Fibroblast of skin of right biceps (primary cell): ENCODE measurements at regions not wholly inside any gene's neighbourhood (a gene's known extent, or its start where the extent isn't known, plus 50 kb on each side); places are given as distances from the start of the nearest gene placed in this dataset.
"Not testable (repeated sequence)": the region's sequence is repeated elsewhere in the genome, so short reads cannot be mapped to it uniquely, and the experiment has no call there.

ENCODE experiments used
- DNase-seq: peaks from one replicate; pipeline ENCODE4 v3.0.0-alpha.2; 2013

DNA sequence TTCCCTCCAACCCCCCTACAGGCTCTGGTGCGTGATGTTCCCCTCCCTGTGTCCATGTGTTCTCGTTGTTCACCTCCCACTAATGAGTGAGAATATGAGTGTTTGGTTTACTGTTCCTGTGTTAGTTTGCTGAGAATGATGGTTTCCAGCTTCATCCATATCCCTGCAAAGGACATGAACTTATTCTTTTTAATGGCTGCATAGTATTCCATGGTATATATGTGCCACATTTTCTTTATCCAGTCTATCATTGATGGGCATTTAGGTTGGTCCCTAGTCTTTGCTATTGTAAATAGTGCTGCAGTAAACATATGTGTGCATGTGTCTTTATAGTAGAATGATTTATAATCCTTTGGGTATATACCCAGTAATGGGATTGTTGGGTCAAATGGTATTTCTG, 175.5 kb upstream of the DTNA start:
- DNase-seq = not testable (repeated sequence)

DNA sequence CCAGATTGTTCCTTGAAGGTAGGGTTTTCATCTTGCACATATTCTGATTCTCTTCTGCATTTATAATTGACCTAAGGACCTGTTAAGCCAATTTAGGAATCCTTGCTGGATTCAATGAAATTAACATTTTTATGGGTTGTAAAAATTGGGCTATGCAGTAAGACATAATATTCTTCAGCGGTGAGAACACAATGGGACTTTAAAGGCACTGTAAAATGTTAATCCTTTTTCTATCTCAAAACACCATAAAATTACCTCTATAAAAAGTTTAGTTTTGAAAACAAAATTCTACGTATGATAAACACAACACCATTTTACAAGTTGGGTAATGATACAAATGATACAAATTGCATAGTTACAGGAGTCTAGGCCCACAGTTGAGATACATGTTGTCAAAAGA, 169.2 kb upstream of the DTNA start:
- no peak for DNase-seq

DNA sequence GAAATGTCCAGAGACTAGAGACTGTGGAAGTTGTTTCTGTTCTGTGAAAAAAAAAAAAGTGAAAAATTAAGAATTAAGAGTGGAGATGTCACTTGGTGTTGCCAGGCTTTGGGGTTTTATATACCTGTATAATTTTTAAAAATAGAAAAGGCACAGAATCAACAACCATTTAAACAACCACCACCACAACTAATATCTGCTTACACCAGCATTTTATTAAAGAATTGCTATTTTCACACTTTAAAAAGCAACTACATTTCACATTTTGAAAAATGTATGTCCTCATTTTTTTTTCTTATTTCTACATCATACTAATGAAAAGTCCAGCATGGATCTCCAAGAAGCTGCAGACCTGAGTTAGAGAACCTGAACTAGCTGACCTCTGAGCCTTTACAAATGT, 167.5 kb upstream of the DTNA start:
- DNase-seq = no peak

DNA sequence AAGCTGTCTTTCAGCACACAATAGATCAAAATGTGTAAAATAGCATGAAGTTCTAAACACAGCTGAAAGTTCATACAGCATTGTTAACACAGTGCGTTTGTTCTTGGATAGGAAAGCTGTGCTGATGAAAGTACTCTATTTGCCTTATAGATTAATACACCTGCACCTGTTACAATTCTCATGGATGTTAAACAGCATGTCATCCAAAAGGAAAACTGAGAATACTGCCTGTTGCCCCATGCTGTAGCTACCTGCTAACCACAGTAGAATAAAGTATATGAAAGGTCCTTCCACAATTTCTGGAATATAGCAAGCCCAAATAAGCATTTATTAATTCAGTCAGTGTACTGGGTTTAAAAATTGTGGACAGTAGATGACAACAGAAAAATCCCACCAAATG, 166.7 kb upstream of the DTNA start:
- DNase-seq = no peak

DNA sequence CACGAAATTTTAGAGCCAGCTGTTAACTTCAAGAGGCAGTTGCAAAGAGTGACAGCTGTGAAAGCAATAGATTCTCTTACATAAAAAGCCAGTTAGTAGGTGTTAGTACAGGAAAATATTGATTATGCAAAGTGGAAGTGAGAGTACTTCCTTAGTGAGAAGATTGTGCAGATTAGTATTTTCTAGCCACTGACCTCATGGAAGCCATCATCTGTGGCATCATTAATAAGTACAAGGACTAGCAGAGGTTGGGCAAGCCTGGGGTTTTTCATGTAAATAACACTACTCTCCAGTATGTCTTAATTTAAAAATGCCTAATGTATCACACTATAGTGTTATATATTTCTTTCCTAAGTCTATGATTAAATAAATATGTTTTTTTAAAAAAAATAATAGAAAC, 166.2 kb upstream of the DTNA start:
- no peak for DNase-seq

DNA sequence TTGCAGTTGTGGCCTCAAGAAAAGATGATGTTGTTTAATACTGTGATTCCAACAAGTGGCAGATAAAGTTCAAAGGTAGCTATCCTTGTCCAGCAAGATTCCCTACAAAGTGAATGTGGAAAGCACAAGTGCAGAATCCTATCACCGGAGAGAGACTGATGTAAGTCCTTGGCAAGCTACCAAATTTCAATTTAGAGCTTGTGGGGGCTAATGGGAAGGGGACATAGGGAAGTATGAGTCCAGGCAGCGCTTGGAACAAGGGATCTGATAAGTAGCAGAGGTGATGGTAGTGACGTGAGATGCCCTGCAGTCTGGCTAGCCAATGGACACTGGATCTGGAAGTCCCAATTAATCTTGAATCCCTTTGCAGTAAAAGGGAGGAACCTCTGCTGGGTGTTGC, 165.2 kb upstream of the DTNA start:
- no peak for DNase-seq

DNA sequence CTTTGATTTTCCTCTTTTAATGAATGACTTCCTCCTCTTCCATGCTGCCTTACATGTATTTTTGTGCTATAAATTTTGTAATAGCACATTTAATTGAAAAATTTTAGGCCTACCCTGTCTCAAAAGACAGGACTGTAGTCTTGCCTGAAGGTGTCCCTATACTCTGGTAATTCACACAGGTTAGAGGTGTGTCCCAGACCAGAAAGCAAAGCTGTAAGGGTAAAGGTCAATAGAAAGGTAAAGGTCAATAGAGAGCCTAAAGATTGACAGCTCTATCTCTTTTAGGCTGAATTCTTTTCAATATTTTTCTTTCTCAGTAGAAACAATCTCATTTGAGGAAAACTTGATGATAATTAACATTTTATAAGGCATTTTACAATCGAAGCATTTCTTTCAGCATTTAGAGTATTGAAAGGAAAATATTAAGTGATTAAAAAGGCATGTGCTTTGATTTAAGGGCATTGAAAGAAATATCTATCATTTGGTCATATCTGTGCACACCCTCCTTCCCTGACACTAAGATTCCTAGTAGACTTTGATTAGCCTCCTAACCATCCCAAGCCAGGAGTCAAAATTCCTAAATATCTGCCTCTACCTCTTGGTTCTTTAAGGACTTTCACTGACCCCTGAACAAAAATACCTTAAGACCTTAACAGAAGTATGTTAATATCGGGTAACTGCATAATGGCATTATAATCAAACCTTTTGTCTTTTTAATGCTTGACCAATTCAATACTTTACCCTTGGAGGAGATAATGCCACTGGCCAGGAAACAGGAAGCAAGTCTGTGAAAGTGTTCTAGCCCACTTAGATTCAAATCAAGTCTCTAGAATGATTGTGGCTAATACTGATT, 161.8 kb upstream of the DTNA start:
- DNase-seq = no peak

DNA sequence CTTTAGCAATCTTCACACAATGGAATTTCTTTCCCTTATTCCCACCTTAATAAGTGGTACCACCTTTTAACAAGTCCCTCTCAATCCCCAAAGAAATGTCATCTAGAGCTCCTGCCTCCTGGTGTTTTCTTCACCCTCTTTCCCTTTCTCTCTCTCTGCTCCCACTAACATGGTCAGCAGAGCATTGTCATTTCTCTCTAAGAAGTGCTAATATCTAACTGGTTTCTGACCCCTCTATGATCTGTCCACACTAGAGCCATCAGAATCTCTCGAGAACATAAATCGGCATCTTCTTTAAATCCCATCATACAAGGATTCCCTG, 161.2 kb upstream of the DTNA start:
- no peak for DNase-seq

DNA sequence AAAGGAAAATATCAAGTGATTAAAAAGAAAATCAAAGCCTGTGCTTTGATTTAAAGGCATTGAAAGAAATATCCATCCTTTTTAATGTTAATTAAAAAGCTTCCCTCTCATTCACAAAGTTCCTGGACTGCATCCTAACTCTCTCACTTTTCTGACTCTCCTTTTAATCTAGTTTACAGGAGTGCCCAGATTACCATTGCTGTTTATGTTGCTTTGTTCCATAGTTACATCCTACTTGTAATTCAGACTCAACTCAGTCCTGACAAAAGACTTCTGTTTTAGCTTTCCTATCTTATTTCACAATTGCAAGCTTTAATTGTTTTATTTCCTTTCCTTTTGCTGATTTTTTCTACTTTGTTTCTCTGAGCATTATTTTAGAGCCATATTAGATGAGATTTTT, 160.7 kb upstream of the DTNA start:
- no peak for DNase-seq

DNA sequence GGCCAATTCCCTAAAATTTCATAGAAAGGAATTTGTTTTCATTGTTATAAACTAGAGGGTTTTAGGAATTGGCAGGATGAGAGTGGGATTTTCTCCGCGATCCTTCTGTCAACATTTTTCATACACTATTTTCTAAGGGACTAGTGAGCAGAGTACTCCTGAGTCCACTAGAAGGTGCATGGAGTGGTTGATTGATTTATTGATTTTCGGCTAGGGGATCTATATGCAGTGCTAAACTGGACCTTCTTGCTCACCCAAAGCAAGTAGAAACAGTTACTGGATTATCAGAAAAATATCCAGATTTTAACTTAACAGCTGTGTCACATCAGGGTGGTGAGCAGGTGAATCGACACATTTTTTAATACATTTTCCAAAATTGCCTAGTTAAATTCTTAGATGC, 159.9 kb upstream of the DTNA start:
- no peak for DNase-seq

DNA sequence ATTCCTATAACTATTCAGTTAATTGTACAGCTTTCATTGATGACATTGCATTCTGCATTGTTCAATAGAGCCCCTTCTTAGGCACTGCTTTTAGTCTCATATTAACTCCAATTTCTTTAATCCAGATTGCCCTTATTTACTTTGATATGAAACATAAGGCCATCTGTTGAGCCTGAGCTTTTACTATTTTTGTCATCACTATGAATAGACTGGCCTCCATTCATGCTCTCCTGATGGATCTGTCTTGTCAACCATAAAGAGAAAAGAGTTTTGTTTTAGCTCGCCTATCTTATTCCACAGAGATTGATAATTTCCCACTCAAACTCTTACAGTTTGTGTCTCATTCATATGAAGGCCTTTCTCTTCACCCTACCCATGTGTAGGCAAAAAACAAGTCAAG, 159.2 kb upstream of the DTNA start:
- no peak for DNase-seq

DNA sequence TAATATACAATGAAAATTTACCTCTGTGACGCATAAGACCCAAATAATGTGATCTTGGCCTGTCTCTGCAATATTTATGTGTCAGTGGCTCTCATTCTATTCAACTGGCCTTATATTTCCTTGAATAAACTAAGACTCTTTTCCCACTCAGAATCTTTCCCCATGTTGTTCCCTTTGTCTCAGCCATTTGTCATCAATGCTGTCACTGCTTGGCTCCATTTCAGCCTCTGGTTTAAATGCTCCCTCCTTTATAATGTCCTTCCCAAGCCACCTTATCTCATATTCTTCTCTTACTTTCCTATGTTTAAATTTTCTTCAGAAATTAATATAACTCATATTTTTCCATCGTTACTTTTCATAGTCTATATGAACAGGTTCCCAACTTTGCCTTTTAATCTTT, 158.3 kb upstream of the DTNA start:
- no peak for DNase-seq

DNA sequence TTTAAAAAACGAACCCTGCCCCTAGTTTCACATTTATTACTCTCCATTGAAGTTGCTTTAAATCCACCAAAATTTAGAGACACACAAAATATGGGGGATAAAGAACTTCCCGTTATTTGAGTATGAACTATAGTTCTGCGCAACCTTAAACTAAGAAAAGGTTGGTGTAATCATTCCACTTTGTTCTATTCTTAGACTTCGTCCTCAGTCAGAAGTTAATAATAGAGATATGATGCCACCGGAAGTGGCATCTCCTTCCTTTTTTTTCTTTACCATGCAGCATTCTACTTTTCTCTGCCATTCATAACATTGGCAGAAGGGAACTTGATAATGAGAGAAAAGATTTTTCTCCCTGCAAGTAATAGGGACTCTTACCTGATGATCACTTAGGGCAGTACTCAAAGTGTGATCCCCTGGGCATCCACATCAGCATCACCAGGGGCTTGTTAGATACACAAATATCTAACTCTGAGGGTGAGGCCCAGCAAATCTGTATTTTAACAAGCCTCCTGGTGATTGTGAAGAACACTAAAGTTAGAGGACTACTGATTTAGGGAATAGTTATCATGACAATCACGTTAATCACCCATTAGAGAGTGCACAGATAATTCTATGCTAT, 147.7 kb upstream of the DTNA start:
- no peak for DNase-seq

DNA sequence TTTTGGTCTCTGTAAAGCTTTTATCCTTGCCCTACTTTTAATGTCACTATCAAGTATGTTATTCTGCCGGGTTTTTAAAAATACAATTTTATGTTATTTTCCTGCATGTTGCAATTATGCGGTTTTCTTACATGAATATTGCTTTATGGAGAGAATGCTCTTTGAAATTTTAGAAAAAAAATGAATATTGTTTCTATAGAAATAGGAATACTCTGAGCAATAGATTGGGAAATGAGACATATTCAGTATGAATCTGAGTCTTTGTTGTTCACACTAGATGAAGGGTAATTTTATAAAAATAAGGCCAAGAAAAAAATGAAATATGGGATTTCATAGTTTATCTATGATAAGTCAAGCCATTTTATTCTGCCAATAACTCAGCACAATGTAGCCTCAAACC, 142.2 kb upstream of the DTNA start:
- DNase-seq = no peak

DNA sequence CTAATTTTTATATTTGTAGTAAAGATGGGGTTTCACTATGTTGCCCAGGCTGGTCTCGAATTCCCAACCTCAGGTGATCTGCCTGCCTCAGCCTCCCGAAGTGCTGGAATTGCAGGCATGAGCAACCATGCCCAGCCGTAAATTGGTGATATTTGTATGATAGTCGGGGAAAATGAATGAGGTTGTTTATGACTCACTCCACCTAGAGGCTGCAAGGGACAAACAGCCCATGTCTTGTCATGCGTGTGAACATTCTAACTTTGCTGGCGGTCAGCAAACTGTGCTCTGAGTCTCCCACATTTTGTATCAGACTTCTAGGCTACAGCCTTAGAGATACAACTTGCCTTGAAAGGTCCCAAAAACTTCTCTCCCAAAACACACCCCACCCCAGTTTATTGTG, 133.5 kb upstream of the DTNA start:
- no peak for DNase-seq

DNA sequence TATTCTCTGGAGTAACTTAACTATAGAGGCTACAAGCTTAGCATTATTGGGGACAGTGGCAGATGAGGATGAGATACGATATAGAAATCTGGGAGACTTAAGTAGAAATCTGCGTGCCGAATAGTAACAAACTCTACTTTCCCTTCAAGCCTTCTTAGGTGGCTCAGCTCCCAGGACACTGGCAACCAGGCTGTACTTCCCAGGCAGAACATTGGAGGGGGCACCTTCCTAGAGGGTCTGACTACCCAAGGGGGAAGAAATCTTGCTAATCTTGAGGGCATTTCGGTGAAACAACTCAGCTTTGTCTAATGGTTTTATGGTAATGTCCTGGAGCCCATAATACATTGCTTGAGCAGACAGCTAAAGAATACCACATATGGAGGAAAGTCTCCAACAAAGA, 126.2 kb upstream of the DTNA start:
- DNase-seq = no peak

DNA sequence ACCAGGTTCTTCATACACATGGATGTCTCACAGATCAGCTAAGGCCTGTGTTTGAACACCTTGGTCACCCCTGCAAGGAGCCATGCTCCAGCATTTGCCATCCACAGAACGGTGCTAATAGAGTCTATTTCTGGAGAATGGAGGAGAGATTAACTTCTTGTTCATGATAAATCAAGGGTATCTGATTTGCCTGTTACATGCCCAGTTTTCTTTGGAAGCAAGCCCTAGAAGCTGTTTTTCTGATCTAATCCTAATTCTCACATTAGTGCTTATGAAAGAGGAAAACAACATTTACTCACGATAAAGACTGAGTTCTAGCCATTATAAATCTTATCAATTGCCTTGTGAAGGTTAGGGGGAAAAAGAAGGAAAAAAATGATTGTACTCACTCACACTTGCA, 119.6 kb upstream of the DTNA start:
- DNase-seq = no peak

DNA sequence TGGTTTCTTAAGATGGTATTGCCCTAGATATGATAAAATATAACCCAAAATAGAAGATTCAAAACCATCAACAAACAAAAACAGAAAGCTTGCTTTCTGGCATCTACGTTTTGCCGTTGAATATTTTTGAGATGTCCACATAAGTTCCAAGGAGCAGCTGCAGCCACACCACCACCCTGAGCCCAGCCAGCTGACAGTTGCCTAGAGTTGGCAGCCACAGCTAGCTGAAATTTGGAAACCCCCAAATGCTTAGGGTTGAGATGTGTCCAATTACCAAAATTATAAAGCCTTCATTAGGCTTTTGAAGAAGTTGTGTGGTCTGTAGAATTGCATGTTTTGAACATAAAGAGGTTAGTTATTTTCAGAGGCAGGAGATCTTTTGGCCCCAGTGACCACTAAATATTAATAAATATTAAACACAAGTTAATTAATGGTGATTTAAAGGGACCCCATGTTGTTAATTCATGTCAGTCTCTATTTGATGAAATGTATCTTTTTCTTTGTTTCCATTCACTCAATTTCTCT, 118.1 kb upstream of the DTNA start:
- DNase-seq = no peak

DNA sequence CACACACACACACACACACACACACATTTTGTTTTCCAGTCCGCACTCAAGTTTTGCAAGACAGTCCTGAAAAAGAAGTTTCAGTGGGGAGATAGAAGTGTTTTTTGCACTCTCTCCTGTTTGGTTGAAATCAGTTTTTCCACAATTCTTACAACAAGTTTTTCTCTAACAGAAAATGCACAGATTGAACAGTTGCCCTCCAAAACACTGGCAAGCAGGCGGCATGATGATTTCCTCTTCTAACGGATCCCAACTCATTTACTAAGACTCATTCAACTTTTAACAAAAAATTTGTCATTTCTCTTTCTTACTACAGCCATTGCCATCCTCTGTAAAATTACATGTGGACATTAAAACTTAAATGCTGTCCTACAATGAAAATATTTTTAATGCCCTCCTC, 117.6 kb upstream of the DTNA start:
- no peak for DNase-seq

DNA sequence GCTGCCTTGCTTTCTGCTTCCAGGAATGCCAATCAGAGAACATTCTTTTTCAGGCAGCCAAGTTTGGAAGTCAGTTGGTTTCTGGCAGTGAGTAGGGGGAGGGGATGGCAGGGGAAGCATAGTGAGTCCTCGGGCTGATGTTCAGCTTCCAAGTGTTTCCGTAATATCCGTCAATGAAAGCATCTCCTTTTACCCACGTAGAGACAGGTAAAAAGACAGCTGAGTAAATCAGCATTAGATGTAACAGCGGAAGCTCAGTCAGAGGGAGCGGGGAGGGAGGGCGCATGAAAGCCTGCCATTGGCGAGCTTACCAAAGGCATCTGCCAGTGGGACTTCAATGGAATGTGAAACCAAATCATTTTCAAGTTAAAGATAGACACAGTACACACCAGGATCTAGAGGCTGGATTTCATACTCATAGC, 117.1 kb upstream of the DTNA start:
- peak; percentile 68 for DNase-seq

DNA sequence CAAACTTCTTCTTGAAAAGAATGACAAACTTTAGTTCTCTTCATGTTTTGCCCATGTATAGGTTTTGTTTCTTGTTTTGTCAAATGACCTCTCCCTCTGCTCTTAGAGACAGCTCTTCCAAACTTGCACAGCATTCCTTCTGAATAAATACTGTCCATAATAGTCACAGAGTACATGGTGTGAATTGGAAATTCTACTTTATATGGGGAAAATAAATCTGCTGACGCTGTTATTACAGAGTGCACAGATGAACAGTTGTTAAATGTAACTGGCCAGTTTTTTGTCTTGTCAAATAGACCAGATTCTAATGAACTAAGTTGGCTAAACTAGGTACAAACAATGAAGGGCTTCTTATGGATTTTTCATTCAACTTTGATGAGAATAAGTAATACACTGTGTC, 115.8 kb upstream of the DTNA start:
- no peak for DNase-seq

DNA sequence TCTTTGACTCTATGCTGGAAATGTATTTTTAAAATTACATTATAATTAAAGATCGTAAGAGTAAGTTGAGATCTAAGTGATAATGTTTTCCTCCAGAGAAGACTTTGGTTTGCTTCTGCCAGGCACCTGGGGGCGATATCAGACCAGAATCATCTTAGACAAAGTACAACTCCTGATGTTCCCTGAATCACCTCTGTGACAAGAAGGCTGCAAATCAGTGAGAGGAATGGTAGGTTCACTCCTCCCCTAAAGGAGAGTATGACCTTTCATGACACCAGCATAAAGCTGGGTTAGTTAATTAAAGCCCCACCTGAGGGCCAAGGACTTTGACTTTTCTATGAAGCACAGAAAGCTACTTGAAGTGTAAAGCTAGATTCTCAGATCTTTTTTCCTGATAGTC, 114.4 kb upstream of the DTNA start:
- peak; percentile 24 for DNase-seq

DNA sequence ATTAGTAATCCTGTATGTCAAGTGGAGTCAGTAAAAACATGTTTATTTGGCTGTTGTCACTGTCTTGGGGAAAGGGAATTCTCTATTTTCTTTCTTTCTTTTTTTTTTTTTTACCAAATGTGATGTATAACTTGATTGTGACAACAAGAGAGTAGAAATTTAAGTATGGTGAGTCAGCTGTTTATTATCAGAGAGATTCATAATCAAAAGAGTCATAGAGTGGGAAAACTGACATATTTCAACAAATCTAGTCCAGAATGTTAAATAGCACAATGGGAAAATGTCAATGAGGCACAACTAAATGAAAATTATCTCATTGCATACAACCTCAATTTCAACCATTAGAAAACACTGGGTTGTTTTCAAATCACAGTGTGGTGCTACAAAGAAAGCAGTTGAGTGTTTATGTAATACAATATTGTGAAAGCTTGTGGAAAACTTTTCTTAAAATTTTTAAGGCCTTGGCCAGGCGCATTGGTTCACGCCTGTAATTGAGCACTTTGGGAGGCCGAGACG, 111.9 kb upstream of the DTNA start:
- DNase-seq = no peak

DNA sequence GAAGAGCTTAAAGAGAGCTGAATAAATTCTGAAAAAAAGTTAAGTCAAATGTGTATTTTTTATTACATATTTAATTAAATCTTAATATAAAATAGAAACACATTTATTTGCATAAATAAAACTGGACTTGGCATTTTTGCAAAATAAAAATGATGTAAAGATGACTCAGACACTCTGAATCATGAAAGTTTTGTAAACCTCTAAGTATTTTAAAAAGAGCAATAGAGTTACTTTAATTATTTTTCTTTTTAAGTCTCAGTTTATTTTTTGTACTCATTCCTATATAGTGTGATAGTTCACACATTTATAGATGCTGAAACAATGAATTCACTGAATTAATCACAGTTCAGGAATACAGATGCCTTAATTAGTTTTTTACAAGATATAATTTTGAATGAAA, 109.9 kb upstream of the DTNA start:
- DNase-seq = peak; percentile 36
